T-helper 2 cell treated with Interferon-gamma antibody and Interleukin-4, amounts not matched to agents 100 ng/mL and 5 ng/mL, for 36 hours (primary cell): ENCODE measurements at regions not wholly inside any gene's neighbourhood (a gene's known extent, or its start where the extent isn't known, plus 50 kb on each side); places are given as distances from the start of the nearest gene placed in this dataset.

Experiments used
- intact Hi-C: fragments of 100-400 bp; cut with micrococcal nuclease; formaldehyde crosslinking; loops from one replicate; pipeline ENCODE4 v1.15.1; 2023

GRCh38 chr12:76706101-76706500 lies 57.8 kb upstream of the ZDHHC17 start:
- intact Hi-C loops = no loop called here

GRCh38 chr12:76706761-76707160 lies 57.2 kb upstream of the ZDHHC17 start:
- intact Hi-C loops = no loop called here

GRCh38 chr12:76707772-76708171 lies 56.1 kb upstream of the ZDHHC17 start:
- intact Hi-C loops = no loop called here

GRCh38 chr12:76708296-76708695 lies 55.6 kb upstream of the ZDHHC17 start:
- intact Hi-C loops = no loop called here

- intact Hi-C loops = no loop called here
These were observed 52.7 kb upstream of the ZDHHC17 start for GRCh38 chr12:76711241-76711640.

- intact Hi-C loops = no loop called here
These were observed 50.8 kb upstream of the ZDHHC17 start for GRCh38 chr12:76713130-76713529.

GRCh38 chr12:76713986-76714385 lies 49.9 kb upstream of the ZDHHC17 start:
- intact Hi-C loops = no loop called here
